RWPE1 (cell line): ENCODE measurements at regions not wholly inside any gene's neighbourhood (a gene's known extent, or its start where the extent isn't known, plus 50 kb on each side); places are given as distances from the start of the nearest gene placed in this dataset.
A peak's percentile ranks its signal among the peaks of the same experiment; 100 is the strongest.
"Not testable (repeated sequence)": the region's sequence is repeated elsewhere in the genome, so short reads cannot be mapped to it uniquely, and the experiment has no call there.

ENCODE experiments used
- CTCF ChIA-PET: fragments of 350-600 bp; sonication (Branson Sonifier 250); formaldehyde crosslinking; extraction: SDS; loops from one replicate; lab custom pipeline; 2021; lab: Yijun Ruan, JAX
- POLR2A ChIA-PET: fragments of 400-600 bp; formaldehyde crosslinking; extraction: SDS; loops from one replicate; lab custom pipeline; 2020; ENCODE audit warnings: antibody characterized with exemption; ENCODE audit not compliant: low non-redundant PET; lab: Yijun Ruan, JAX
- DNase-seq: peaks from one replicate; pipeline ENCODE4 v3.0.0; 2012; ENCODE audit warnings: low spot score
- H3K27ac ChIP-seq: fragments of 450-650 bp; 2 replicates; pipeline ENCODE4 v1.5.1; 2017
- TF ChIP-seq, protein P1 (sequence below): fragments of 450-650 bp; conservative IDR thresholded peaks from 2 replicates; pipeline ENCODE4 v1.5.1; 2017; ENCODE audit warnings: low read depth, mild to moderate bottlenecking

DNA sequence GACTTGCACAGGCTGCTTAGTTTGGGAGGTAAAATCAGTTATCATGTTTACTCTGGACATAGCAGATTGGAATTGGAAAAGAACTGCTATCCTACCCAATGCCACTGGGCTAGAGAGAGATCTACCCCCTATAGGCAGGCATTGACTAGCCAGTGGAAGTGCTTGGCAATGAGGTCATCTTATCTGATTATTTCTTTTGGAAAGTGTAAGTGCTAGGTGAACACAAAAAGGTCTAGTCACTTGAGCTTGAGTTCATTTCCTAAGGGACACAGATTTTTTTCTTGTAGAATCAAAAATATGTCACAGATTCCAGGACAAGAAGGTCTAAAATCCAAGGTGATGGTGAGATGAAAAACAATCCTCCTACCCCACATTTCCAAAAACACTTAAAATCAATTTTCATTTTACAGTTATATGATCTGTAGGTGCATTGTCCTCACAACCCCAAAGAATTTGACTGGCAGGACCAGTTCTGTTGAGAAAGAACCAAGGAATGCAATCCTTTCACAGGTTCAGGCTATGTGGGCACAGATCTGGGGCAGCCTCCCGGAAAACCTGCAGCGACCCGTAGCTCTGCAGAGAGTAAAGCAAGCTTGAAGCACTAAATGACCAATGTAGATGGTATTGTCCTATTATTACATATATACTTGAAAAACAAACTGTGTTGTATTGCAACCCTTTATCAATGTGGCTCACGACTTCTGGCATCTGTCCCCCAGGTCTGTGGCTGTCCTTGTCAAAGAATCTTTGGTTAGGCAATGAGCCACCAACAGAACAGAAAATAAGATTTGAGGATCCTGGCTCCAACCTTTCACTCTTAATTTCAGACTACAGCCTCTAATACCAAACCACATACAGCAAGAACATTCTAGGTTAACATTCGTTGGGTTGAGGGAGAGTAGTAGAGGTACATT, 67.3 kb upstream of the ADTRP start:
- TF ChIP-seq, protein P1, sequence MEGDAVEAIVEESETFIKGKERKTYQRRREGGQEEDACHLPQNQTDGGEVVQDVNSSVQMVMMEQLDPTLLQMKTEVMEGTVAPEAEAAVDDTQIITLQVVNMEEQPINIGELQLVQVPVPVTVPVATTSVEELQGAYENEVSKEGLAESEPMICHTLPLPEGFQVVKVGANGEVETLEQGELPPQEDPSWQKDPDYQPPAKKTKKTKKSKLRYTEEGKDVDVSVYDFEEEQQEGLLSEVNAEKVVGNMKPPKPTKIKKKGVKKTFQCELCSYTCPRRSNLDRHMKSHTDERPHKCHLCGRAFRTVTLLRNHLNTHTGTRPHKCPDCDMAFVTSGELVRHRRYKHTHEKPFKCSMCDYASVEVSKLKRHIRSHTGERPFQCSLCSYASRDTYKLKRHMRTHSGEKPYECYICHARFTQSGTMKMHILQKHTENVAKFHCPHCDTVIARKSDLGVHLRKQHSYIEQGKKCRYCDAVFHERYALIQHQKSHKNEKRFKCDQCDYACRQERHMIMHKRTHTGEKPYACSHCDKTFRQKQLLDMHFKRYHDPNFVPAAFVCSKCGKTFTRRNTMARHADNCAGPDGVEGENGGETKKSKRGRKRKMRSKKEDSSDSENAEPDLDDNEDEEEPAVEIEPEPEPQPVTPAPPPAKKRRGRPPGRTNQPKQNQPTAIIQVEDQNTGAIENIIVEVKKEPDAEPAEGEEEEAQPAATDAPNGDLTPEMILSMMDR: no peak
- ChIA-PET CTCF (no interaction called here), POLR2A (no interaction called here)
- DNase-seq: peak; percentile 29
- no peak overlapping the region for H3K27ac ChIP-seq

DNA sequence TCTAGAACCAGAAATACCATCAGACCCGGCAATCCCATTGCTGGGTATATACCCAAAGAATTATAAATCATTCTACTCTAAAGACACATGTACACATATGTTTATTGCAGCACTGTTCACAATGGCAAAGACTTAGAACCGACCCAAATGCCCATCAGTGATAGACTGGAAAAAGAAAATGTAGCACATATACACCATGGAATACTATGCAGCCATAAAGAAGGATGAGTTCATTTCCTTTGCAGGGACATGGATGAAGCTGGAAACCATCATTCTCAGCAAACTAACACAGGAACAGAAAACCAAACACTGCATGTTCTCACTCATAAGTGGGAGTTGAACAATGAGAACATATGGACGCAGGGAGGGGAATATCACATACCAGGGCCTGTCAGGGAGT, 64.2 kb upstream of the ADTRP start:
- H3K27ac ChIP-seq, POLR2A ChIA-PET, CTCF ChIA-PET, DNase-seq: not testable (repeated sequence)

DNA sequence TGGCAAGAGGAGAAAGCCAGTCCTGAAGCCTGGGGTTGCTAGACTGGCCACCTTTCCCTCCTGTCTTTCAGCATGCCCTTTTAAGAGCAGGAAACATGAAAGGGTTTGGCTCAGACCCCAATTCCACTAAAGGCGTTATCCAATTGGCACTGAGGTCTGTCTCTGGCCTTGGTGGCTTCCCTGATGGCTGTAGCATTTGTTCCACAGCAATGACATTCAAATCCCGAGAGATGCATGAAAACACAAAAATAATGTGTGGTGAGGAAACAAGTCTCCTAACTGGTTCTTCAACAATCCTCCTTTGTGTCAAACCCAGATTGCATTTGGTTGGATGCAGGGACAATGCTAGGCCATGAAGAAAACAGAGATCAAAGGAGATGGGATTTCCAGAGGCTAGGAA, 56.5 kb upstream of the ADTRP start:
- CTCF ChIA-PET: no interaction called here
- POLR2A ChIA-PET: no interaction called here
- DNase-seq: no peak
- H3K27ac ChIP-seq: no peak overlapping the region
- TF ChIP-seq, protein P1: no peak

DNA sequence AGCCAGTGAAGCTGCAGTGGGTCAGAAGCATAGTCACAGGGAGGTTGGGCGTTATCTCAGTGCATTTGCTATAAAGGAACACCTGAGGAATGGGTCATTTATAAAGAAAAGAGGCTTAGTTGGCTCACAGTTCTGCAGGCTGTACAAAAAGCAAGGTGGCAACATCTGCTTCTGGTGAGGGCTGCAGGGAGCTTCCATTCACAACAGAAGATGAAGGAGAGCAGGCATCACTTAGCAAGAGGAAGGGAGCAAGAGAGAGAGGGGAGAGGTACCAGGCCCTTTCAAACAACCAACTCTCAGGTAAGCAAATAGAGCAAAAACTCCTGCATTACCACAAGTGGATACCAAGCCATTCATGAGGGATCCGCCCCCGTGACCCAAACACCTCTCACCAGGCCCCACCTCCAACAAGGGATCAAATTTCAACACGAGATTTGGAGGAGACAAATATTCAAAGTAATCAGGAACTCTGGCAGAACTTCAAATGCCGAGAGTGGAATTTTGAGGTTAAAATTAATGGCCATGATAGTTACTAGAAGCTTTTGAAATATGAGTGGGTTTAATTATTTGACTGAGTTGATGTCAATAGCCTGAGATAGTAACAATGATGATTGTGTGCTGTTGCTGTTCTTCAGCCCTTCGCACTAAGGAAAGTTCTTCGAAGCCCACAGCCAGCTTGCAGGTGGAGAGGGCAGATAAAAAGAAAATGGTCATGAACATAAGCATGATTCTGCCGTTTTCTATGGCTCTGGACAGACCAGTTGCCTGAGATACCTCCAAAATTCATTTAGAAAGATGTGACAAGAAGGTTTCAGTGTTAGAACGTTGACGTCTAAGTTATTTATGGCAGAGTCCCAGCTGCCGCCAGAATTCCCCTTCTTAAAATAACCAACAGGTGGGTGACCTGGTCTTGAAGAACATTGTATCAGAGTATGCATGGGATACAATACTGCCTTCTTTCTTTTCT, 55.3 kb upstream of the ADTRP start:
- no peak overlapping the region for H3K27ac ChIP-seq
- DNase-seq: no peak
- ChIA-PET CTCF (interaction anchor here (0.9 kb wide), 1 partner anchor 12 kb away, joined by 3 read pairs; no protein-coding TSS in a partner anchor), POLR2A (no interaction called here)
- TF ChIP-seq, protein P1: no peak

DNA sequence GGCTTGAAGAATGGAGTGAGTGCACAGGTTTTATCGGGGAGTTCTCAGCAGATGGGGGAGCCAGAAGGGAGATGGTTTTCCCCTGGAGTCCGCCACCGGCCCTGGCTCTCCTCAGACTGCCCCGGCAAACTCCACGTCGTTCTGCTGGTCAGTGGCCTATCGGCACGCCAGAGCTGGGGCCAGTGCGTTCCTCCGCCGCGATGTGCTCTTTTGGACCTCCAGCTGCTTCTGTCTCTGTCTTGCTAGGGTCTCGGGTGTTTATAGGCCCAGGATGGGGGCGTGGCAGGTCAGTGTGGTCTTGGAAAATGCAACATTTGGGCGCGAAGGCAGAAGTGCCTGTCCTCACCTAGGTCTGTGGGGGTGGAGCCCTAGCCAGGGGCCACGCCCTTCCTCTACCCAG, 53.0 kb upstream of the ADTRP start:
- no peak overlapping the region for H3K27ac ChIP-seq
- POLR2A ChIA-PET: no interaction called here
- CTCF ChIA-PET: no interaction called here

DNA sequence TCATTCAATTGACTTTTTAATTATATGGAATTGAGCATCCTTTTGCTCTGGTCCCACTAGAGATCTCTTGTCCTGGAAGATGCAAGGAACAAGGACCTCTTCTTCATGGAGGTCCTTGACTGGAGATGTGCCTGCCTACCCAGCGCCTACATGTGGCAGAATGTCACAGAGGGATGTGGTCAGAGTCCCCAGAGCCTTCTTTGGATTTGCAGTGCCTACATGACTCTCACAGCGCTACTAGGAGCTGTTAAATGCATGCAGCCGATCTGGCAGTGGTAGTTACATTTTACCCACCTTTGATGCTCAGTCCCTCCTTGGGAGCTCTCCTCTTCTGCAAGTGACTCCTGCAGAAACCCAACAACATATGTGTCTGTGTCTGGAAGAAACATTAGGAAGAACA, 51.9 kb upstream of the ADTRP start:
- POLR2A ChIA-PET: no interaction called here
- TF ChIP-seq, protein P1: no peak
- H3K27ac ChIP-seq: no peak overlapping the region
- CTCF ChIA-PET: no interaction called here
- no peak for DNase-seq

More for the DNA sequence above, 53.0 kb upstream of the ADTRP start:
- DNase-seq: no peak
- TF ChIP-seq, protein P1: no peak
